ENCODE measurements at regions not wholly inside any gene's neighbourhood (a gene's known extent, or its start where the extent isn't known, plus 50 kb on each side); places are given as distances from the start of the nearest gene placed in this dataset.
"Not testable (repeated sequence)": the region's sequence is repeated elsewhere in the genome, so short reads cannot be mapped to it uniquely, and the experiment has no call there.

- H3K27me3 ChIP-seq (ENCODE audit: control insufficient read depth, insufficient read depth, low read length), result no peaks in the 10 kb centered on the region
- no peak for DNase-seq (ENCODE audit: low read depth)
- H3K4me3 ChIP-seq (ENCODE audit: low read depth, low read length), result no peak overlapping the region
- FAIRE-seq, result no peak
- no peaks in the 10 kb centered on the region for H3K36me3 ChIP-seq (ENCODE audit: control insufficient read depth, insufficient read depth, low read length)
- no peak for TF ChIP-seq CTCF (IDR thresholded peaks at IDR 0.05; ENCODE audit: insufficient read depth, low read length, severe bottlenecking)
These were observed 1234.3 kb upstream of the B3GALT2 start for GRCh38 chr1:194420706-194421105.

- Histone ChIP-seq H3K36me3 (ENCODE audit: control insufficient read depth, insufficient read depth, low read length) (no peaks in the 10 kb centered on the region), H3K4me3 (ENCODE audit: low read depth, low read length) (no peak overlapping the region), H3K27me3 (ENCODE audit: control insufficient read depth, insufficient read depth, low read length) (no peaks in the 10 kb centered on the region)
- DNase-seq (ENCODE audit: low read depth), result no peak
- FAIRE-seq, result no peak
- TF ChIP-seq CTCF (IDR thresholded peaks at IDR 0.05; ENCODE audit: insufficient read depth, low read length, severe bottlenecking), result no peak
These were observed 1233.3 kb upstream of the B3GALT2 start for GRCh38 chr1:194419721-194420120.

GRCh38 chr1:194410756-194411155, 1224.3 kb upstream of the B3GALT2 start:
- FAIRE-seq, result no peak
- no peaks in the 10 kb centered on the region for H3K36me3 ChIP-seq (ENCODE audit: control insufficient read depth, insufficient read depth, low read length)
- no peak for TF ChIP-seq CTCF (IDR thresholded peaks at IDR 0.05; ENCODE audit: insufficient read depth, low read length, severe bottlenecking)

DNA sequence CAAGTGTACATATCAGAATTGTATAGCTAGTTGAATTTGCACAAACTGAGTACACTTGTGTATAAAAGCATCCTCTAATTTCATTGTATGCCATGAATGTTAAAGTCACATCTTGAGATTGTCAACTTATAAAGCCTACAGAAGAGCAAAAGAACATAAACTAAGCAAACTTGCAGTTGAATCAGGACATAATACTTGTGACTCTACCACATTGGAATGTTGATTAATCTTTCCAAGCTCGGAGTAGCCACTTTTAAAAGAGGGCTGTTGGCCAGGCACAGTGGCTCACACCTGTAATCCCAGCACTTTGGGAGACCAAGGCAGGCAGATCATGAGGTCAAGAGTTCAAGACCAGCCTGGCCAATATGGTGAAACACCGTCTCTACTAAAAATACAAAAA, 1220.8 kb upstream of the B3GALT2 start:
- H3K27me3 ChIP-seq (ENCODE audit: control insufficient read depth, insufficient read depth, low read length); FAIRE-seq; H3K36me3 ChIP-seq (ENCODE audit: control insufficient read depth, insufficient read depth, low read length); H3K4me3 ChIP-seq (ENCODE audit: low read depth, low read length): not testable (repeated sequence)
- peak; percentile 32 for DNase-seq (ENCODE audit: low read depth)

More at GRCh38 chr1:194410756-194411155, 1224.3 kb upstream of the B3GALT2 start:
- no peak for DNase-seq (ENCODE audit: low read depth)
- Histone ChIP-seq H3K27me3 (ENCODE audit: control insufficient read depth, insufficient read depth, low read length) (no peaks in the 10 kb centered on the region), H3K4me3 (ENCODE audit: low read depth, low read length) (no peak overlapping the region)

- FAIRE-seq, result no peak
- Histone ChIP-seq H3K4me3 (ENCODE audit: low read depth, low read length) (no peak overlapping the region), H3K36me3 (ENCODE audit: control insufficient read depth, insufficient read depth, low read length) (no peaks in the 10 kb centered on the region)
These were observed 1208.3 kb upstream of the B3GALT2 start for GRCh38 chr1:194394676-194395075.

GRCh38 chr1:194387531-194387930, 1201.1 kb upstream of the B3GALT2 start:
- no peak for TF ChIP-seq CTCF (IDR thresholded peaks at IDR 0.05; ENCODE audit: insufficient read depth, low read length, severe bottlenecking)
- no peaks in the 10 kb centered on the region for H3K36me3 ChIP-seq (ENCODE audit: control insufficient read depth, insufficient read depth, low read length)
- no peaks in the 10 kb centered on the region for H3K27me3 ChIP-seq (ENCODE audit: control insufficient read depth, insufficient read depth, low read length)
- DNase-seq (ENCODE audit: low read depth) (no peak), FAIRE-seq (no peak)
- no peak overlapping the region for H3K4me3 ChIP-seq (ENCODE audit: low read depth, low read length)

More at GRCh38 chr1:194394676-194395075, 1208.3 kb upstream of the B3GALT2 start:
- H3K27me3 ChIP-seq (ENCODE audit: control insufficient read depth, insufficient read depth, low read length), result no peaks in the 10 kb centered on the region
- no peak for DNase-seq (ENCODE audit: low read depth)
- TF ChIP-seq CTCF (IDR thresholded peaks at IDR 0.05; ENCODE audit: insufficient read depth, low read length, severe bottlenecking), result no peak

Data from bronchial epithelial cell (primary cell).